GM12878 (cell line): ENCODE measurements at regions not wholly inside any gene's neighbourhood (a gene's known extent, or its start where the extent isn't known, plus 50 kb on each side); places are given as distances from the start of the nearest gene placed in this dataset.

ENCODE experiments used
- ATAC-seq: fragments of 200-7000 bp; cut with Tn5 transposase; 3 replicates; pipeline ENCODE4 v1.9.1; 2020; ENCODE audit warnings: mild to moderate bottlenecking, moderate library complexity
- BruUV-seq: library from RNA; stranded (reverse); fragments of 400-500 nt; replicated peaks from 2 replicates; lab custom pipeline; 2021; lab: Mats Ljungman, UMichigan
- CTCF ChIA-PET: fragments of 300-600 bp; sonication (Branson Sonifier 250); formaldehyde crosslinking; extraction: SDS; loops from one replicate; lab custom pipeline; 2021; ENCODE audit warnings: inconsistent platforms; lab: Yijun Ruan, JAX
- POLR2A ChIA-PET: fragments of 350-600 bp; formaldehyde crosslinking; extraction: SDS; loops from one replicate; lab custom pipeline; 2021; ENCODE audit warnings: inconsistent platforms; lab: Charles Lee
- RAD21 ChIA-PET: fragments of 300-600 bp; sonication (Branson Sonifier 250); formaldehyde crosslinking; loops from one replicate; lab custom pipeline; 2023; ENCODE audit warnings: antibody characterized with exemption; ENCODE audit not compliant: unreplicated experiment; lab: Charles Lee
- SMC1A ChIA-PET: fragments of 300-600 bp; sonication (Branson Sonifier 250); formaldehyde crosslinking; loops from one replicate; lab custom pipeline; 2023; ENCODE audit not compliant: unreplicated experiment, uncharacterized antibody; lab: Charles Lee
- DNase-seq: peaks from one replicate; pipeline ENCODE4 v3.0.0-alpha.2; 2011; ENCODE audit warnings: low read depth, low spot score
- FAIRE-seq: peaks from 3 replicates; lab custom pipeline; 2011; peaks lifted over from hg19 to GRCh38; lab: Jason Lieb, UNC
- H2AFZ ChIP-seq: 2 replicates; pipeline ENCODE4 v1.6.0; 2011; ENCODE audit warnings: low read depth, low read length, control low read depth; ENCODE audit not compliant: control insufficient read depth
- H3K27ac ChIP-seq: 2 replicates; pipeline ENCODE4 v1.5.1; 2011; ENCODE audit warnings: control low read depth; ENCODE audit not compliant: control insufficient read depth, insufficient read depth
- H3K27me3 ChIP-seq, 2 experiments: replicated peaks in 1 of 2; 2 replicates each; pipeline versions ENCODE4 v1.6.0 to v1.6.1; 2011; ENCODE audit warnings: low read length in 1 of 2; ENCODE audit not compliant: control insufficient read depth in 2 of 2, insufficient read depth in 2 of 2
- H3K36me3 ChIP-seq, 2 experiments: 2 replicates each; pipeline ENCODE4 v1.5.1; 2011; ENCODE audit warnings: low read length in 1 of 2; ENCODE audit not compliant: control insufficient read depth in 2 of 2, insufficient read depth in 2 of 2
- H3K4me1 ChIP-seq: 2 replicates; pipeline ENCODE4 v1.6.1; 2011; ENCODE audit warnings: mild to moderate bottlenecking, low read length, moderate library complexity, mixed read lengths; ENCODE audit not compliant: control insufficient read depth, insufficient read depth
- H3K4me2 ChIP-seq: 2 replicates; pipeline ENCODE4 v1.6.0; 2011; ENCODE audit warnings: control low read depth; ENCODE audit not compliant: control insufficient read depth, insufficient read depth
- H3K4me3 ChIP-seq: fragments of 200-600 bp; sonication (generic); 2 replicates; pipeline ENCODE4 v1.5.1; 2016
- H3K79me2 ChIP-seq: 2 replicates; pipeline ENCODE4 v1.6.0; 2011; ENCODE audit warnings: low read length; ENCODE audit not compliant: control insufficient read depth, insufficient read depth
- H3K9ac ChIP-seq: 2 replicates; pipeline ENCODE4 v1.8.0; 2011; ENCODE audit warnings: low read length, control low read depth, mixed read lengths; ENCODE audit not compliant: control insufficient read depth, insufficient read depth
- H3K9me3 ChIP-seq: replicated peaks from 3 replicates; pipeline ENCODE4 v1.5.1; 2011; ENCODE audit warnings: mild to moderate bottlenecking, low read length; ENCODE audit not compliant: control insufficient read depth, insufficient read depth
- H4K20me1 ChIP-seq: 2 replicates; pipeline ENCODE4 v1.6.0; 2011; ENCODE audit not compliant: control insufficient read depth, insufficient read depth
- ATF3 ChIP-seq: IDR thresholded peaks from 2 replicates; pipeline ENCODE4 v1.6.1; 2011; ENCODE audit warnings: low read depth, mild to moderate bottlenecking, low read length, moderate library complexity, borderline replicate concordance; ENCODE audit errors: extremely low read depth
- CHD2 ChIP-seq: IDR thresholded peaks from 2 replicates; pipeline ENCODE4 v1.6.1; 2011; ENCODE audit warnings: low read depth, low read length, improper control_type of control experiment, borderline replicate concordance
- FOXK2 ChIP-seq: fragments of 450-650 bp; IDR thresholded peaks from 2 replicates; pipeline ENCODE4 v1.6.1; 2017; ENCODE audit warnings: mild to moderate bottlenecking, moderate library complexity
- GATAD2B ChIP-seq: fragments of 450-650 bp; conservative IDR thresholded peaks from 2 replicates; pipeline ENCODE4 v1.6.1; 2017; ENCODE audit warnings: low read depth, mild to moderate bottlenecking, moderate library complexity
- HDAC6 ChIP-seq: fragments of 200-600 bp; sonication (generic); IDR thresholded peaks from one replicate; pipeline ENCODE4 v1.8.0; 2017; ENCODE audit warnings: antibody characterized with exemption; ENCODE audit not compliant: unreplicated experiment
- IKZF1 ChIP-seq: fragments of 450-650 bp; conservative IDR thresholded peaks from 2 replicates; pipeline ENCODE4 v1.6.1; 2017; ENCODE audit warnings: antibody characterized with exemption, mild to moderate bottlenecking
- MXI1 ChIP-seq: fragments of 150-350 bp; IDR thresholded peaks from 2 replicates; pipeline ENCODE4 v1.6.1; 2011; ENCODE audit warnings: low read depth, mild to moderate bottlenecking, inconsistent platforms, low read length, improper control_type of control experiment
- NBN ChIP-seq: fragments of 450-650 bp; IDR thresholded peaks from 2 replicates; pipeline ENCODE4 v1.6.1; 2016
- NFYB ChIP-seq: IDR thresholded peaks from 2 replicates; pipeline ENCODE4 v1.6.1; 2011; ENCODE audit warnings: low read depth, mild to moderate bottlenecking, low read length, improper control_type of control experiment, moderate library complexity; ENCODE audit not compliant: insufficient read depth
- STAT1 ChIP-seq: fragments of 450-650 bp; conservative IDR thresholded peaks from 2 replicates; pipeline ENCODE4 v1.6.1; 2014; ENCODE audit warnings: antibody characterized with exemption, mild to moderate bottlenecking
- WGBS: methylation state at CpG from one replicate; pipeline ENCODE4 v1.1.6; 2016; ENCODE audit warnings: low lambda C conversion rate; ENCODE audit not compliant: insufficient replicate concordance, insufficient coverage; ENCODE audit errors: missing lambda C conversion rate; 5-methylcytosine and 5-hydroxymethylcytosine counted together
- in situ Hi-C: fragments of 300-500 bp; cut with MboI; formaldehyde crosslinking; loops from 9 replicates; pipeline ENCODE4 v1.14.3; 2018; ENCODE audit warnings: mixed read lengths
- intact Hi-C: fragments of 100-400 bp; cut with micrococcal nuclease; formaldehyde crosslinking; loops from one replicate; pipeline ENCODE4 v1.14.2; 2022; ENCODE audit not compliant: unreplicated experiment

GRCh38 chr11:121887569-121887968, 228.4 kb downstream of the BLID start:
- SMC1A ChIA-PET, result no interaction called here
- H3K27ac ChIP-seq, result no peak overlapping the region
- H3K27me3 ChIP-seq, result peaks cover 0 to 2% of the 10 kb centered on the region in 2 experiments; a peak in 2 of 4 replicates
- no peak for TF ChIP-seq GATAD2B
- no peak for TF ChIP-seq IKZF1
- no peak for TF ChIP-seq NBN
- no peak for TF ChIP-seq MXI1
- no peak for TF ChIP-seq FOXK2
- TF ChIP-seq STAT1, result no peak
- no peak for TF ChIP-seq NFYB
- TF ChIP-seq HDAC6, result no peak
- no peak overlapping the region for H3K4me3 ChIP-seq
- CTCF ChIA-PET, result no interaction called here
- no peak overlapping the region for H3K9ac ChIP-seq
- no peaks in the 10 kb centered on the region for H3K9me3 ChIP-seq
- no peak overlapping the region for H3K4me2 ChIP-seq
- H3K79me2 ChIP-seq, result no peaks in the 10 kb centered on the region
- no peaks in the 10 kb centered on the region for H4K20me1 ChIP-seq
- POLR2A ChIA-PET, result no interaction called here
- in situ Hi-C loops, result no loop called here
- RAD21 ChIA-PET, result no interaction called here
- intact Hi-C loops, result no loop called here
- H3K36me3 ChIP-seq, result no peaks in the 10 kb centered on the region
- no TSS peak for BruUV-seq
- FAIRE-seq (no peak), ATAC-seq (no peak), DNase-seq (no peak)
- H3K4me1 ChIP-seq, result no peaks in the 10 kb centered on the region
- 52% methylated on average over 3 of the region's 3 CpGs for WGBS
- no peak overlapping the region for H2AFZ ChIP-seq

- Histone ChIP-seq H4K20me1 (no peaks in the 10 kb centered on the region), H3K27me3 (peaks cover 0 to 2% of the 10 kb centered on the region in 2 experiments; a peak in 2 of 4 replicates), H3K36me3 (no peaks in the 10 kb centered on the region), H3K27ac (no peak overlapping the region), H3K4me2 (no peak overlapping the region), H2AFZ (no peak overlapping the region), H3K79me2 (no peaks in the 10 kb centered on the region), H3K9ac (no peak overlapping the region), H3K9me3 (no peaks in the 10 kb centered on the region), H3K4me1 (no peaks in the 10 kb centered on the region), H3K4me3 (no peak overlapping the region)
- DNase-seq (no peak), FAIRE-seq (no peak), ATAC-seq (no peak)
- ChIA-PET POLR2A (no interaction called here), RAD21 (no interaction called here), CTCF (interaction anchor here (0.6 kb wide), 1 partner anchor 279 kb away, joined by 3 read pairs; no protein-coding TSS in a partner anchor), SMC1A (no interaction called here)
- intact Hi-C loops, result no loop called here
- no TSS peak for BruUV-seq
- 45% methylated on average over 2 of the region's 2 CpGs for WGBS
- in situ Hi-C loops, result no loop called here
- no peak for TF ChIP-seq CHD2
- TF ChIP-seq ATF3, result no peak
Observed at GRCh38 chr11:121886996-121887395, 229.0 kb downstream of the BLID start.
